Right atrium auricular region (tissue), 2 donors: ENCODE measurements at regions not wholly inside any gene's neighbourhood (a gene's known extent, or its start where the extent isn't known, plus 50 kb on each side); places are given as distances from the start of the nearest gene placed in this dataset.

Experiments used
- DNase-seq: peaks from one replicate; pipeline ENCODE4 v3.0.0-alpha.2; 2019; ENCODE audit warnings: low spot score
- H3K27ac ChIP-seq, 2 donors: fragments of 200-600 bp; sonication (generic); 1 replicate in 1 of 2; 2 replicates in 1 of 2; pipeline ENCODE4 v1.5.1; 2016 to 2019
- H3K27me3 ChIP-seq, 2 donors: fragments of 200-600 bp; sonication (generic); one replicate each; pipeline versions ENCODE4 v1.5.1 to v1.6.0; 2017 to 2019
- H3K36me3 ChIP-seq: fragments of 200-600 bp; sonication (generic); one replicate; pipeline ENCODE4 v1.5.1; 2016
- H3K4me1 ChIP-seq, 2 donors: fragments of 200-600 bp; sonication (generic); one replicate each; pipeline versions ENCODE4 v1.5.1 to v1.6.0; 2017 to 2019
- H3K4me3 ChIP-seq, 2 donors: fragments of 200-600 bp; sonication (generic); 1 replicate in 1 of 2; 2 replicates in 1 of 2; pipeline ENCODE4 v1.5.1; 2017 to 2019; ENCODE audit warnings: mild to moderate bottlenecking in 1 of 2, moderate library complexity in 1 of 2
- H3K9me3 ChIP-seq, 2 donors: fragments of 200-600 bp; sonication (generic); one replicate each; pipeline ENCODE4 v1.5.1; 2019
- CTCF ChIP-seq, 2 donors: fragments of 200-600 bp; sonication (generic); IDR thresholded peaks; one replicate each; pipeline ENCODE4 v1.5.1; 2019; ENCODE audit warnings: antibody characterized with exemption in 2 of 2

- no peak for TF ChIP-seq CTCF (IDR thresholded peaks at IDR 0.05)
- H3K27ac ChIP-seq: no peak overlapping the region
- H3K36me3 ChIP-seq: no peaks in the 10 kb centered on the region
- H3K4me1 ChIP-seq: no peaks in the 10 kb centered on the region
- no peaks in the 10 kb centered on the region for H3K27me3 ChIP-seq
- no peak for DNase-seq
- no peaks in the 10 kb centered on the region for H3K9me3 ChIP-seq
- H3K4me3 ChIP-seq: no peak overlapping the region
Observed at GRCh38 chr2:23330214-23330613, 54.8 kb upstream of the KLHL29 start.
